ENCODE measurements at regions not wholly inside any gene's neighbourhood (a gene's known extent, or its start where the extent isn't known, plus 50 kb on each side); places are given as distances from the start of the nearest gene placed in this dataset.

DNA sequence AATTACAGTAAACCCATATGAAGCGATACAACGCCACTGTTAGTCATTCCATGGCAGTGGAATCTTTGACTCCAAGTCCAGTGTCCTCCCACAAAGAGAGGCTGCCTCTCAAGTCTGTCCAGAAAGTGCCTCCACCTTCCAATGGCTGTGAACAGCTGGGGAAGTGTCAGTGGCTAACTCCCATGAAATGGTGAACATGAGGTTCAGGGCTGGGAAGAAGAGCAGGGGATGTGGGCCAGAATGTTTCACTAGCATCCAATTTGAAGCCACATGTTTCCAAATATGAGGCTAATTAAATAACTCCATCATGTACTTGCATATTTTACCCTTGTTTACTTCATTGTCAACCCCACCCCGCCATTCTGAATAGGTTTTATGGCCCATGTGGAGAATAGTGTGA is 53.1 kb upstream of the CHST15 start:
- FAIRE-seq, result no peak
- no peak for DNase-seq (ENCODE audit: low read depth, low spot score)
- Histone ChIP-seq H3K79me2 (ENCODE audit: control insufficient read depth, insufficient read depth, low read length) (no peaks in the 10 kb centered on the region), H2AFZ (ENCODE audit: control insufficient read depth, low read length) (no peak overlapping the region), H3K4me1 (ENCODE audit: control insufficient read depth, extremely low read depth, insufficient read depth, low read length) (peaks cover under 1% of the 10 kb centered on the region), H3K4me2 (ENCODE audit: control insufficient read depth, extremely low read depth, insufficient read depth, low read depth, low read length) (no peak overlapping the region), H3K4me3 (ENCODE audit: control insufficient read depth in 2 of 3, extremely low read depth in 1 of 3, insufficient read depth in 2 of 3, low read depth in 1 of 3, low read length in 3 of 3) (no peak overlapping the region), H3K27me3 (ENCODE audit: control insufficient read depth, extremely low read depth, insufficient read depth, low read length) (no peaks in the 10 kb centered on the region), H3K9me1 (ENCODE audit: control insufficient read depth, extremely low read depth, insufficient read depth, low read length) (no peaks in the 10 kb centered on the region), H3K9me3 (ENCODE audit: control insufficient read depth, low read depth, low read length) (no peaks in the 10 kb centered on the region), H3K9ac (ENCODE audit: control insufficient read depth, extremely low read depth, insufficient read depth, low read length) (no peak overlapping the region), H3K36me3 (ENCODE audit: control insufficient read depth in 2 of 2, extremely low read depth in 1 of 2, insufficient read depth in 2 of 2, low read length in 2 of 2) (no peaks in the 10 kb centered on the region), H4K20me1 (ENCODE audit: control insufficient read depth, extremely low read depth, insufficient read depth, low read length) (no peaks in the 10 kb centered on the region), H3K27ac (ENCODE audit: control insufficient read depth, insufficient read depth, low read length) (no peak overlapping the region)
- dilution Hi-C loops (cut with MboI; ENCODE audit: extremely low pct_ligation_motif_present, low sequenced_read_pairs), result no loop called here
- no peak for TF ChIP-seq EZH2 (IDR thresholded peaks at IDR 0.05; ENCODE audit: low read length)
- TF ChIP-seq, protein P1, sequence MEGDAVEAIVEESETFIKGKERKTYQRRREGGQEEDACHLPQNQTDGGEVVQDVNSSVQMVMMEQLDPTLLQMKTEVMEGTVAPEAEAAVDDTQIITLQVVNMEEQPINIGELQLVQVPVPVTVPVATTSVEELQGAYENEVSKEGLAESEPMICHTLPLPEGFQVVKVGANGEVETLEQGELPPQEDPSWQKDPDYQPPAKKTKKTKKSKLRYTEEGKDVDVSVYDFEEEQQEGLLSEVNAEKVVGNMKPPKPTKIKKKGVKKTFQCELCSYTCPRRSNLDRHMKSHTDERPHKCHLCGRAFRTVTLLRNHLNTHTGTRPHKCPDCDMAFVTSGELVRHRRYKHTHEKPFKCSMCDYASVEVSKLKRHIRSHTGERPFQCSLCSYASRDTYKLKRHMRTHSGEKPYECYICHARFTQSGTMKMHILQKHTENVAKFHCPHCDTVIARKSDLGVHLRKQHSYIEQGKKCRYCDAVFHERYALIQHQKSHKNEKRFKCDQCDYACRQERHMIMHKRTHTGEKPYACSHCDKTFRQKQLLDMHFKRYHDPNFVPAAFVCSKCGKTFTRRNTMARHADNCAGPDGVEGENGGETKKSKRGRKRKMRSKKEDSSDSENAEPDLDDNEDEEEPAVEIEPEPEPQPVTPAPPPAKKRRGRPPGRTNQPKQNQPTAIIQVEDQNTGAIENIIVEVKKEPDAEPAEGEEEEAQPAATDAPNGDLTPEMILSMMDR (optimal IDR thresholded peaks at IDR 0.05 in 1 of 3, IDR thresholded peaks at IDR 0.05 in 1 of 3, conservative IDR thresholded peaks at IDR 0.05 in 1 of 3; ENCODE audit: extremely low read depth in 1 of 3, insufficient read depth in 2 of 3, low read length in 3 of 3), result no peak

DNA sequence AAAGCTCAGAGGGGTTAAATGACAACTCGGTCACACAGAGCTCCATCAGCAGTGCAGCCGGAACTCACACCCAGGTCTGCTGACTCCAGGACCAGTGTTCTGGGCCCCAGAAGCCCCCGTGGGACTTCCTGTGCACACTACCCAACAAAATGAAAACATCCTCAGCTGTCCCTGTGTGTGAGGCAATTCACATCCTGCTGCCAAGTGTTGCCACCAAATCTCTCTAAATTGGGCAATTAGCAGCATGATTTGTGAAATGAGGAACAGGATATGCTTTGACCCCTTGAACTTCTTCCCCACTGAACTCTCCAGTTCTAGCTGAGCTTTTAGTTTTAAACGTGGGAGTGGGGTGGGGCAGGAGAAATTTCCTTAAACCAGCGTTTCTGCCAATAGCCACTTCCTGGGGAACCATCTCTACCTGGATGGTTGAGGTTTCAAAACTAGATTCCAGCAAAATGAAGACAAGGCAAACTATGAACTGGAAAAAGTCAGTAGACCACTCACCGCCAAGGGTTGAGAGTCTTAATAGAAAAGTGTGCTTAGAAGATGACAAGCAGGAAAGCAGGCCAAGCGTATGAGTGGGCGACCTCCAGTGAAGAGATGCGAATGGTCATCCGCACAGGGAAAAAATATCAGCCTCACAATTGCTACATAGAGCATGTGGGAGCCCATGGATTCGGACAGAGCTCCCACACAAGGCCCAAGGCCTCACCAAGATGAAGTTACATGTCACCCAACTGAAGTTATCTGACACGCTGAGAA is 51.9 kb upstream of the CHST15 start:
- no peak for TF ChIP-seq EZH2 (IDR thresholded peaks at IDR 0.05; ENCODE audit: low read length)
- TF ChIP-seq, protein P1 (optimal IDR thresholded peaks at IDR 0.05 in 1 of 3, IDR thresholded peaks at IDR 0.05 in 1 of 3, conservative IDR thresholded peaks at IDR 0.05 in 1 of 3; ENCODE audit: extremely low read depth in 1 of 3, insufficient read depth in 2 of 3, low read length in 3 of 3), result no peak
- no peaks in the 10 kb centered on the region for H3K36me3 ChIP-seq (ENCODE audit: control insufficient read depth in 2 of 2, extremely low read depth in 1 of 2, insufficient read depth in 2 of 2, low read length in 2 of 2)
- H3K27ac ChIP-seq (ENCODE audit: control insufficient read depth, insufficient read depth, low read length), result no peak overlapping the region
- H3K4me1 ChIP-seq (ENCODE audit: control insufficient read depth, extremely low read depth, insufficient read depth, low read length), result no peaks in the 10 kb centered on the region
- H3K9ac ChIP-seq (ENCODE audit: control insufficient read depth, extremely low read depth, insufficient read depth, low read length), result no peak overlapping the region
- no peaks in the 10 kb centered on the region for H3K9me1 ChIP-seq (ENCODE audit: control insufficient read depth, extremely low read depth, insufficient read depth, low read length)
- H3K9me3 ChIP-seq (ENCODE audit: control insufficient read depth, low read depth, low read length), result no peaks in the 10 kb centered on the region
- no peak overlapping the region for H3K4me2 ChIP-seq (ENCODE audit: control insufficient read depth, extremely low read depth, insufficient read depth, low read depth, low read length)
- H3K4me3 ChIP-seq (ENCODE audit: control insufficient read depth in 2 of 3, extremely low read depth in 1 of 3, insufficient read depth in 2 of 3, low read depth in 1 of 3, low read length in 3 of 3), result no peak overlapping the region
- FAIRE-seq (no peak), DNase-seq (ENCODE audit: low read depth, low spot score) (no peak)
- no peaks in the 10 kb centered on the region for H3K27me3 ChIP-seq (ENCODE audit: control insufficient read depth, extremely low read depth, insufficient read depth, low read length)
- no peaks in the 10 kb centered on the region for H4K20me1 ChIP-seq (ENCODE audit: control insufficient read depth, extremely low read depth, insufficient read depth, low read length)
- H3K79me2 ChIP-seq (ENCODE audit: control insufficient read depth, insufficient read depth, low read length), result no peaks in the 10 kb centered on the region
- dilution Hi-C loops (cut with MboI; ENCODE audit: extremely low pct_ligation_motif_present, low sequenced_read_pairs), result no loop called here
- H2AFZ ChIP-seq (ENCODE audit: control insufficient read depth, low read length), result no peak overlapping the region
